HL-60 (cell line): ENCODE measurements at regions not wholly inside any gene's neighbourhood (a gene's known extent, or its start where the extent isn't known, plus 50 kb on each side); places are given as distances from the start of the nearest gene placed in this dataset.

Experiments
- CTCF ChIP-seq: IDR thresholded peaks from one replicate; pipeline ENCODE4 v1.5.1; 2011; ENCODE audit warnings: low read length, control low read depth, inconsistent platforms; ENCODE audit not compliant: insufficient read depth
- POLR2AphosphoS5 ChIP-seq: IDR thresholded peaks from 2 replicates; pipeline ENCODE4 v1.6.1; 2012; ENCODE audit warnings: low read depth

- TF ChIP-seq CTCF, result no peak
- TF ChIP-seq POLR2AphosphoS5, result no peak
These were observed 821.3 kb downstream of the TFAP2A start for GRCh38 chr6:9593554-9593953.
